Keratinocyte (primary cell): ENCODE measurements at regions not wholly inside any gene's neighbourhood (a gene's known extent, or its start where the extent isn't known, plus 50 kb on each side); places are given as distances from the start of the nearest gene placed in this dataset.

Source experiments
- DNase-seq: peaks from one replicate; pipeline ENCODE4 v3.0.0-alpha.2; 2011; ENCODE audit warnings: low read depth, missing footprints, low spot score
- FAIRE-seq: peaks from 2 replicates; lab custom pipeline; 2011; peaks lifted over from hg19 to GRCh38; lab: Jason Lieb, UNC
- H2AFZ ChIP-seq: 2 replicates; pipeline ENCODE4 v1.6.0; 2012; ENCODE audit warnings: low read length, control low read depth, inconsistent platforms; ENCODE audit not compliant: control insufficient read depth
- H3K27ac ChIP-seq: 2 replicates; pipeline ENCODE4 v1.5.1; 2011; ENCODE audit warnings: low read length; ENCODE audit not compliant: control insufficient read depth, insufficient read depth
- H3K27me3 ChIP-seq: 3 replicates; pipeline ENCODE4 v1.6.0; 2011; ENCODE audit warnings: low read length; ENCODE audit not compliant: control insufficient read depth, insufficient read depth; ENCODE audit errors: extremely low read depth
- H3K36me3 ChIP-seq, 2 experiments: 2 replicates in 1 of 2; 3 replicates in 1 of 2; pipeline ENCODE4 v1.5.1; 2011; ENCODE audit warnings: low read length in 2 of 2, mild to moderate bottlenecking in 1 of 2; ENCODE audit not compliant: control insufficient read depth in 2 of 2, insufficient read depth in 2 of 2; ENCODE audit errors: extremely low read depth in 1 of 2
- H3K4me1 ChIP-seq: 3 replicates; pipeline ENCODE4 v1.5.1; 2011; ENCODE audit warnings: low read length; ENCODE audit not compliant: control insufficient read depth, insufficient read depth; ENCODE audit errors: extremely low read depth
- H3K4me2 ChIP-seq: 3 replicates; pipeline ENCODE4 v1.6.0; 2011; ENCODE audit warnings: low read depth, low read length; ENCODE audit not compliant: control insufficient read depth, insufficient read depth; ENCODE audit errors: extremely low read depth
- H3K4me3 ChIP-seq, 3 experiments: fragments of 200-600 bp in 1 of 3; sonication (generic) in 1 of 3; 2 replicates in 2 of 3; 3 replicates in 1 of 3; pipeline ENCODE4 v1.5.1; 2011 to 2016; ENCODE audit warnings: low read length in 3 of 3, mild to moderate bottlenecking in 3 of 3, control low read depth in 2 of 3, inconsistent platforms in 1 of 3, low read depth in 1 of 3, mixed read lengths in 1 of 3, mixed run types in 1 of 3, moderate library complexity in 1 of 3; ENCODE audit not compliant: control insufficient read depth in 2 of 3, insufficient read depth in 2 of 3; ENCODE audit errors: extremely low read depth in 1 of 3
- H3K79me2 ChIP-seq: 2 replicates; pipeline ENCODE4 v1.6.0; 2012; ENCODE audit warnings: low read length; ENCODE audit not compliant: control insufficient read depth, insufficient read depth
- H3K9ac ChIP-seq: 3 replicates; pipeline ENCODE4 v1.6.0; 2011; ENCODE audit warnings: low read length; ENCODE audit not compliant: control insufficient read depth, insufficient read depth; ENCODE audit errors: extremely low read depth
- H3K9me1 ChIP-seq: 3 replicates; pipeline ENCODE4 v1.6.0; 2011; ENCODE audit warnings: low read length; ENCODE audit not compliant: control insufficient read depth, insufficient read depth; ENCODE audit errors: extremely low read depth
- H3K9me3 ChIP-seq: 2 replicates; pipeline ENCODE4 v1.5.1; 2012; ENCODE audit warnings: low read depth, low read length; ENCODE audit not compliant: control insufficient read depth
- H4K20me1 ChIP-seq: 3 replicates; pipeline ENCODE4 v1.6.0; 2011; ENCODE audit warnings: low read length; ENCODE audit not compliant: control insufficient read depth, insufficient read depth; ENCODE audit errors: extremely low read depth
- CTCF ChIP-seq, 3 experiments: IDR thresholded peaks in 1 of 3; conservative IDR thresholded peaks in 1 of 3; optimal IDR thresholded peaks in 1 of 3; 2 replicates in 2 of 3; 3 replicates in 1 of 3; pipeline versions ENCODE3 to v1.5.1; 2011; ENCODE audit warnings: low read length in 3 of 3, mild to moderate bottlenecking in 3 of 3, moderate library complexity in 2 of 3, control low read depth in 1 of 3, inconsistent platforms in 1 of 3; ENCODE audit not compliant: insufficient read depth in 2 of 3; ENCODE audit errors: extremely low read depth in 1 of 3
- EZH2 ChIP-seq: IDR thresholded peaks from one replicate; pipeline ENCODE4 v1.6.1; 2012; ENCODE audit warnings: inconsistent platforms, mild to moderate bottlenecking, low read length, moderate library complexity
- dilution Hi-C: fragments of 300-500 bp; cut with MboI; formaldehyde crosslinking; loops from one replicate; pipeline ENCODE4 v1.7.0; 2020; ENCODE audit warnings: low sequenced_read_pairs; ENCODE audit not compliant: extremely low pct_ligation_motif_present

DNA sequence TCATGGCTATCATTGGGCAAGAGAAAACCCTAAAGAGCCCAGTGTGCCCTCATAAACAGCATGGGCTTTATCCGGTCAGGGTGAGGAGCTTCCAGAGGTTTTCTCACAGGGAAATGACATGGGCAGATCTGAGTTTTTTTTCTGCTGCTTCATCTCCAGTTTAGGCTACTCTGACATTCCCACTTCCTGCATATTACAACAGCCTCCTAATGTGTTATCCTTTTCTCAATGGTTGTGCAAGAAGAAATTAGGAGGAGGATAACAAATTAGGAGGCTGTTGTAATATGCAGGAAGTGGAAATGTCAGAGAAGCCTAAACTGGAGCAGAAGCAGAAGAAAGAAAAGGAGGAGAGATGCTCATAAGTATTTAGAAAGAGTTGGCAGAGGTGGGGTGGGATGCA is 175.6 kb downstream of the MTHFS start:
- H4K20me1 ChIP-seq = no peaks in the 10 kb centered on the region
- dilution Hi-C loops = no loop called here
- H3K9me1 ChIP-seq = no peaks in the 10 kb centered on the region
- H3K4me1 ChIP-seq = no peaks in the 10 kb centered on the region
- no peaks in the 10 kb centered on the region for H3K36me3 ChIP-seq
- H2AFZ ChIP-seq = no peak overlapping the region
- DNase-seq (no peak), FAIRE-seq (no peak)
- no peaks in the 10 kb centered on the region for H3K79me2 ChIP-seq
- H3K27me3 ChIP-seq = no peaks in the 10 kb centered on the region
- no peak overlapping the region for H3K4me2 ChIP-seq
- H3K9me3 ChIP-seq = no peaks in the 10 kb centered on the region
- no peak overlapping the region for H3K4me3 ChIP-seq
- H3K27ac ChIP-seq = no peak overlapping the region
- TF ChIP-seq EZH2 (no peak), CTCF (optimal IDR thresholded peaks at IDR 0.05 in 1 of 3, IDR thresholded peaks at IDR 0.05 in 1 of 3, conservative IDR thresholded peaks at IDR 0.05 in 1 of 3; ENCODE audit: extremely low read depth in 1 of 3, insufficient read depth in 2 of 3, low read length in 3 of 3) (no peak)
- no peak overlapping the region for H3K9ac ChIP-seq

GRCh38 chr15:79724312-79724711 is 172.5 kb downstream of the MTHFS start:
- TF ChIP-seq EZH2 = no peak
- TF ChIP-seq CTCF (optimal IDR thresholded peaks at IDR 0.05 in 1 of 3, IDR thresholded peaks at IDR 0.05 in 1 of 3, conservative IDR thresholded peaks at IDR 0.05 in 1 of 3; ENCODE audit: extremely low read depth in 1 of 3, insufficient read depth in 2 of 3, low read length in 3 of 3) = no peak
- H3K4me2 ChIP-seq = no peak overlapping the region

More at GRCh38 chr15:79724312-79724711, 172.5 kb downstream of the MTHFS start:
- H3K9me3 ChIP-seq = no peaks in the 10 kb centered on the region
- no peaks in the 10 kb centered on the region for H3K36me3 ChIP-seq
- H3K4me1 ChIP-seq = no peaks in the 10 kb centered on the region
- no peaks in the 10 kb centered on the region for H4K20me1 ChIP-seq
- no peak overlapping the region for H3K9ac ChIP-seq
- H3K4me3 ChIP-seq = no peak overlapping the region
- H3K27ac ChIP-seq = no peak overlapping the region
- no peak for FAIRE-seq
- DNase-seq = no peak
- dilution Hi-C loops = no loop called here
- H3K9me1 ChIP-seq = no peaks in the 10 kb centered on the region
- no peaks in the 10 kb centered on the region for H3K79me2 ChIP-seq
- no peak overlapping the region for H2AFZ ChIP-seq
- no peaks in the 10 kb centered on the region for H3K27me3 ChIP-seq
